PC-9 (cell line): ENCODE measurements at regions not wholly inside any gene's neighbourhood (a gene's known extent, or its start where the extent isn't known, plus 50 kb on each side); places are given as distances from the start of the nearest gene placed in this dataset.

Source experiments
- CTCF ChIP-seq: fragments of 200-600 bp; sonication (generic); conservative IDR thresholded peaks from 2 replicates; pipeline ENCODE4 v1.6.1; 2017; ENCODE audit warnings: mixed run types, antibody characterized with exemption, mild to moderate bottlenecking, moderate library complexity
- EZH2 ChIP-seq: fragments of 200-600 bp; sonication (generic); IDR thresholded peaks from 2 replicates; pipeline ENCODE4 v1.8.0; 2017; ENCODE audit warnings: antibody characterized with exemption, low read depth

- TF ChIP-seq CTCF (no peak), EZH2 (no peak)
Observed at GRCh38 chr15:25226360-25226759, 212.5 kb downstream of the UBE3A start.
